ENCODE measurements at regions not wholly inside any gene's neighbourhood (a gene's known extent, or its start where the extent isn't known, plus 50 kb on each side); places are given as distances from the start of the nearest gene placed in this dataset.

DNA sequence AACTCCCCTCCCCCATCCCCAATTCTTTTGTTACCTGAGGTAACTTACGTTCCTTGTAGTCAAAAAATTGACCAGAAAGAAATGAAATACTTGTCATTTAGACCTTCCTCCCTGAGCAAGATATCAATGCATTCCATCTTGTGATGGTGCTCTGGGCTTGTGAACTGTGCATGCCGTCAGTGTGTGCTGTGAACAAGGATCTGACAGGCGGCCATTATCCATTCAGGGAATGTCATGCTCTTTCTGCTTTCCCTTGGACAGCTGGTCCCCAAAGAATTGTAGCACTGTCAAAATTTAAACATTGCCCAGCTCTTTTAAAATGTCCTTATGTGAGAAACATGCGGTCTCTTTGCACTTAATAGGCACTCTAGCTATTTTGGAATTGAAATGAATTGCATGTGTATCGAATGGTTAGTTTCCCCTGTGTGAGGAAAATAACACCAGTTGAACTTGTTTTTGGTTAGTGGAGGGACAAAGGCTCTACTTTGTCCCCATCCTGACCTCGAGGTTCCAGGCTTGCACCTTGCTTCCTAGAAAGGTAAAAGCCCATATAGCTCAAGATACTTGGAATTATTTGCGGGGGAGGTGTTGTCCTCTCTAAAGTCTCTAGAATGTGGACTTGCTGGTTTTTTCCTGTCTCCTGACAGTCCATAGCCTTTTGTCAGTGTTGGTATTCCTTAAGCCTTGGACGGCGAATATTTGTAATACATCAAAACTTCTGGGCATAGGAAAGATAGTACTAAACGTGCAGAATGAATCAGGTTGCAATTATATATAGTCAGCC is 350.9 kb downstream of the NUP35 start:
- TF ChIP-seq POLR2A (IDR thresholded peaks at IDR 0.05; ENCODE audit: low read depth, low read length) (no peak), POLR2AphosphoS5 (IDR thresholded peaks at IDR 0.05; ENCODE audit: low read depth, low read length) (no peak)
